Ishikawa (cell line): ENCODE measurements at regions not wholly inside any gene's neighbourhood (a gene's known extent, or its start where the extent isn't known, plus 50 kb on each side); places are given as distances from the start of the nearest gene placed in this dataset.

Experiments
- CREB1 ChIP-seq: IDR thresholded peaks from 2 replicates; pipeline ENCODE4 v1.6.1; 2012; ENCODE audit warnings: low read depth
- EGR1 ChIP-seq: IDR thresholded peaks from 2 replicates; pipeline ENCODE4 v1.6.1; 2012
- EP300 ChIP-seq: IDR thresholded peaks from 2 replicates; pipeline ENCODE4 v1.6.1; 2012; ENCODE audit warnings: borderline replicate concordance
- FOXM1 ChIP-seq: IDR thresholded peaks from 2 replicates; pipeline ENCODE4 v1.6.1; 2012; ENCODE audit warnings: low read depth, borderline replicate concordance
- RAD21 ChIP-seq: IDR thresholded peaks from 2 replicates; pipeline ENCODE4 v1.6.1; 2012; ENCODE audit warnings: low read depth
- TAF1 ChIP-seq: IDR thresholded peaks from 2 replicates; pipeline ENCODE4 v1.6.1; 2012; ENCODE audit warnings: low read depth, mild to moderate bottlenecking
- TCF12 ChIP-seq: IDR thresholded peaks from 2 replicates; pipeline ENCODE4 v1.6.1; 2012; ENCODE audit warnings: low read depth
- USF1 ChIP-seq: IDR thresholded peaks from 2 replicates; pipeline ENCODE4 v1.6.1; 2012
- YY1 ChIP-seq: IDR thresholded peaks from 2 replicates; pipeline ENCODE4 v1.6.1; 2012; ENCODE audit warnings: low read depth
- ZBTB7A ChIP-seq: IDR thresholded peaks from 2 replicates; pipeline ENCODE4 v1.6.1; 2012; ENCODE audit warnings: low read depth
- TF ChIP-seq, protein P1 (sequence below): IDR thresholded peaks from 2 replicates; pipeline ENCODE4 v1.6.1; 2012; ENCODE audit warnings: low read depth, mild to moderate bottlenecking
- TF ChIP-seq, protein P2 (sequence below): IDR thresholded peaks from 2 replicates; pipeline ENCODE4 v1.6.1; 2012

GRCh38 chr16:76875898-76876297, 315.1 kb upstream of the MON1B start:
- TF ChIP-seq, protein P1, sequence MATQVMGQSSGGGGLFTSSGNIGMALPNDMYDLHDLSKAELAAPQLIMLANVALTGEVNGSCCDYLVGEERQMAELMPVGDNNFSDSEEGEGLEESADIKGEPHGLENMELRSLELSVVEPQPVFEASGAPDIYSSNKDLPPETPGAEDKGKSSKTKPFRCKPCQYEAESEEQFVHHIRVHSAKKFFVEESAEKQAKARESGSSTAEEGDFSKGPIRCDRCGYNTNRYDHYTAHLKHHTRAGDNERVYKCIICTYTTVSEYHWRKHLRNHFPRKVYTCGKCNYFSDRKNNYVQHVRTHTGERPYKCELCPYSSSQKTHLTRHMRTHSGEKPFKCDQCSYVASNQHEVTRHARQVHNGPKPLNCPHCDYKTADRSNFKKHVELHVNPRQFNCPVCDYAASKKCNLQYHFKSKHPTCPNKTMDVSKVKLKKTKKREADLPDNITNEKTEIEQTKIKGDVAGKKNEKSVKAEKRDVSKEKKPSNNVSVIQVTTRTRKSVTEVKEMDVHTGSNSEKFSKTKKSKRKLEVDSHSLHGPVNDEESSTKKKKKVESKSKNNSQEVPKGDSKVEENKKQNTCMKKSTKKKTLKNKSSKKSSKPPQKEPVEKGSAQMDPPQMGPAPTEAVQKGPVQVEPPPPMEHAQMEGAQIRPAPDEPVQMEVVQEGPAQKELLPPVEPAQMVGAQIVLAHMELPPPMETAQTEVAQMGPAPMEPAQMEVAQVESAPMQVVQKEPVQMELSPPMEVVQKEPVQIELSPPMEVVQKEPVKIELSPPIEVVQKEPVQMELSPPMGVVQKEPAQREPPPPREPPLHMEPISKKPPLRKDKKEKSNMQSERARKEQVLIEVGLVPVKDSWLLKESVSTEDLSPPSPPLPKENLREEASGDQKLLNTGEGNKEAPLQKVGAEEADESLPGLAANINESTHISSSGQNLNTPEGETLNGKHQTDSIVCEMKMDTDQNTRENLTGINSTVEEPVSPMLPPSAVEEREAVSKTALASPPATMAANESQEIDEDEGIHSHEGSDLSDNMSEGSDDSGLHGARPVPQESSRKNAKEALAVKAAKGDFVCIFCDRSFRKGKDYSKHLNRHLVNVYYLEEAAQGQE = no peak
- TF ChIP-seq RAD21 = no peak
- TF ChIP-seq EGR1 = no peak
- TF ChIP-seq YY1 = no peak
- TF ChIP-seq, protein P2, sequence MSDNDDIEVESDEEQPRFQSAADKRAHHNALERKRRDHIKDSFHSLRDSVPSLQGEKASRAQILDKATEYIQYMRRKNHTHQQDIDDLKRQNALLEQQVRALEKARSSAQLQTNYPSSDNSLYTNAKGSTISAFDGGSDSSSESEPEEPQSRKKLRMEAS = no peak
- TF ChIP-seq TAF1 = no peak
- no peak for TF ChIP-seq FOXM1
- no peak for TF ChIP-seq EP300
- TF ChIP-seq ZBTB7A = no peak
- TF ChIP-seq USF1 = no peak
- no peak for TF ChIP-seq TCF12
- no peak for TF ChIP-seq CREB1
